ENCODE measurements at regions not wholly inside any gene's neighbourhood (a gene's known extent, or its start where the extent isn't known, plus 50 kb on each side); places are given as distances from the start of the nearest gene placed in this dataset.

- no peak for TF ChIP-seq CTCF (conservative IDR thresholded peaks at IDR 0.05; ENCODE audit: low read depth, low read length)
- no peak for TF ChIP-seq EZH2 (IDR thresholded peaks at IDR 0.05; ENCODE audit: borderline replicate concordance, low read depth, low read length, poor library complexity, severe bottlenecking)
Observed at GRCh38 chr2:45272549-45273265, 263.5 kb upstream of the SIX2 start.

Data from A673 (cell line).